GM23338 (cell line): ENCODE measurements at regions not wholly inside any gene's neighbourhood (a gene's known extent, or its start where the extent isn't known, plus 50 kb on each side); places are given as distances from the start of the nearest gene placed in this dataset.

ENCODE experiments used
- CREB1 ChIP-seq: fragments of 250-450 bp; sonication (Bioruptor Pico); IDR thresholded peaks from 2 replicates; pipeline ENCODE4 v1.5.0; 2020; ENCODE audit warnings: low read depth, mild to moderate bottlenecking, moderate library complexity
- EZH2 ChIP-seq: fragments of 200-600 bp; sonication (generic); IDR thresholded peaks from one replicate; pipeline ENCODE4 v1.8.0; 2017; ENCODE audit warnings: antibody characterized with exemption, mild to moderate bottlenecking, low read depth; ENCODE audit not compliant: unreplicated experiment
- POLR2AphosphoS5 ChIP-seq: IDR thresholded peaks from 2 replicates; pipeline ENCODE4 v1.6.1; 2016; ENCODE audit warnings: antibody characterized with exemption, low read depth
- REST ChIP-seq: IDR thresholded peaks from one replicate; pipeline ENCODE4 v1.6.1; 2018; ENCODE audit warnings: antibody characterized with exemption; ENCODE audit not compliant: unreplicated experiment
- TF ChIP-seq, protein P1 (sequence below), 2 experiments: fragments of 200-600 bp in 1 of 2; sonication (generic) in 1 of 2; conservative IDR thresholded peaks; 2 replicates each; pipeline versions ENCODE4 v1.5.1 to v1.6.1; 2016 to 2017; ENCODE audit warnings: antibody characterized with exemption in 2 of 2, low read depth in 2 of 2, mild to moderate bottlenecking in 2 of 2, moderate library complexity in 1 of 2

DNA sequence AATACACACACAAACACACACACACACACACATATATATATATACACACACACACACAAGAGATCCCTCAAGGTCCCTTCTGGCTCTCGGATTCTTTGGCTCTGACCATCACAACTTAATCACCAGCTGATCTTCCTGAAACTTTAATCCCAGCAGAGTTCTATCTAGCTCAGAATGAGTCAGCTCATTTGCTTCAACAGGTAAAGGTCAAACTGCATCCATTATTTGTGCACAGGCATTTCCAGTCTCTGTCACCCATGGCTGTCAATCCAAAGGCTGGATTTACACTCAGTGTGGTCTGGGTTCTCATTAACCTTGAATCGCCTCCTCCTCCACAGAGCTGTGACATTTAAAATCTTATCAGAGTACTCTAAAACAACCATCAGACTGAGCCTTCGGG lies 113.3 kb upstream of the TMPO start:
- TF ChIP-seq, protein P1, sequence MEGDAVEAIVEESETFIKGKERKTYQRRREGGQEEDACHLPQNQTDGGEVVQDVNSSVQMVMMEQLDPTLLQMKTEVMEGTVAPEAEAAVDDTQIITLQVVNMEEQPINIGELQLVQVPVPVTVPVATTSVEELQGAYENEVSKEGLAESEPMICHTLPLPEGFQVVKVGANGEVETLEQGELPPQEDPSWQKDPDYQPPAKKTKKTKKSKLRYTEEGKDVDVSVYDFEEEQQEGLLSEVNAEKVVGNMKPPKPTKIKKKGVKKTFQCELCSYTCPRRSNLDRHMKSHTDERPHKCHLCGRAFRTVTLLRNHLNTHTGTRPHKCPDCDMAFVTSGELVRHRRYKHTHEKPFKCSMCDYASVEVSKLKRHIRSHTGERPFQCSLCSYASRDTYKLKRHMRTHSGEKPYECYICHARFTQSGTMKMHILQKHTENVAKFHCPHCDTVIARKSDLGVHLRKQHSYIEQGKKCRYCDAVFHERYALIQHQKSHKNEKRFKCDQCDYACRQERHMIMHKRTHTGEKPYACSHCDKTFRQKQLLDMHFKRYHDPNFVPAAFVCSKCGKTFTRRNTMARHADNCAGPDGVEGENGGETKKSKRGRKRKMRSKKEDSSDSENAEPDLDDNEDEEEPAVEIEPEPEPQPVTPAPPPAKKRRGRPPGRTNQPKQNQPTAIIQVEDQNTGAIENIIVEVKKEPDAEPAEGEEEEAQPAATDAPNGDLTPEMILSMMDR (conservative IDR thresholded peaks at IDR 0.05; ENCODE audit: low read depth in 2 of 2): no peak
- TF ChIP-seq CREB1 (CRISPR knock-in tag): no peak
- no peak for TF ChIP-seq POLR2AphosphoS5
- no peak for TF ChIP-seq REST
- TF ChIP-seq EZH2: no peak
